HG02973 (cell line): ENCODE measurements at regions not wholly inside any gene's neighbourhood (a gene's known extent, or its start where the extent isn't known, plus 50 kb on each side); places are given as distances from the start of the nearest gene placed in this dataset.

Experiments used
- ATAC-seq: cut with Tn5 transposase; IDR thresholded peaks from one replicate; pipeline ENCODE4 v1.9.1; 2021; ENCODE audit warnings: moderate library complexity; ENCODE audit not compliant: unreplicated experiment

DNA sequence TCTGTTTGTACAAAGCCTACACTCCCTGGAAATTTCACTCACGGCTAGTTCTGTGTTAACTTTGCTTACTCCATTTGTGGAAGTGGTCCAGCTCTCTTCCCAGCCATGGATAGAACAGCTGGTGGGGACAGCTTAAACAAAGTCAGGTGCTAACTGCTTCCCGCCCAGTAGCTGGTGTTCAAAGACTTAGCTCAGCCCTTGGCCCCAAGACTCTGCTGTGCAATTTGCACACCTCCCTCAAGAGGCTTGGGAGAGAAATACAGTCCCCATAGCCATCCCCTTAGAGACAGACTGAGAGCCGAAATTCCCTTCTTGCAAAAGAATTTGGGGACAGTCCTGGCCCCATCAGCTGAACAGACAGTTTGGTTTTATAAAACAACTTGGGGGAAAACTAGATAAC is 73.8 kb upstream of the RAI14 start:
- no peak for ATAC-seq

DNA sequence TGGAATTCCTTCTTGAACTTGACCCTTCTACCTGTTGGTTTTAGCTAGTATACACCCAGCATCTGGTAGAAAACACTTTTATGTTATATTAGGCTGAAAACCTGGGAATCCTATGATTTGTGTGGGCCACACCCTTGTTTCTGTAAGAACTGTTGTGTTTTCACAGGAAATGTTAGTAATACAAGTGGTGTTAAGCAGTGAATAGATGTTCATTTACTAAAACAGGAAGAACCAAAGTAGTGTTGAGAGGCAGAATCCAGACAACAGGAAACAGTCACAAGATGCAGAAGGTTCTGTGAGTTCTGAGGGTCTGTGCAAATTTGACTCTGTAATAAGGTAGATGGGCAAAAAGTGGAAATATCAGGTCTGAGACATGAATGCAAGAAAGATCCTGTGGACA is 73.0 kb upstream of the RAI14 start:
- no peak for ATAC-seq

DNA sequence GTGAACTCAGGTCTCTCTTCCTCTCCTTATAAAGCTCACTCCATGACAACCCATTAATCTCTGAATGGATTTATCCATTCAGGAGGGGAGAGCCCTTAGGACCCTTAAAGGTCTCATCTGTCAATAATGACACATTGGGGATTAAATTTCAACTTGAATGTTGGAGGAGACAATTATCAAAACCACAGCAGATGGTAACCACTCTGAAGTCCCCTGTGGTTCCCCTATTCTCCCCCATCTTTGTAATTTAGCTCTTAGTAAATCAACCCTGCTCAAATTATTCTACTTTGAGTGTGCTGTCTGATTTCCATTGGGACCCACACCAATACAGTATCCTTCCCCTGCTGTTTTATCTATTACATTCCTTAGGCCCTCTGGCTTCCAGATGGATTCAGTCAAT is 72.0 kb upstream of the RAI14 start:
- no peak for ATAC-seq

DNA sequence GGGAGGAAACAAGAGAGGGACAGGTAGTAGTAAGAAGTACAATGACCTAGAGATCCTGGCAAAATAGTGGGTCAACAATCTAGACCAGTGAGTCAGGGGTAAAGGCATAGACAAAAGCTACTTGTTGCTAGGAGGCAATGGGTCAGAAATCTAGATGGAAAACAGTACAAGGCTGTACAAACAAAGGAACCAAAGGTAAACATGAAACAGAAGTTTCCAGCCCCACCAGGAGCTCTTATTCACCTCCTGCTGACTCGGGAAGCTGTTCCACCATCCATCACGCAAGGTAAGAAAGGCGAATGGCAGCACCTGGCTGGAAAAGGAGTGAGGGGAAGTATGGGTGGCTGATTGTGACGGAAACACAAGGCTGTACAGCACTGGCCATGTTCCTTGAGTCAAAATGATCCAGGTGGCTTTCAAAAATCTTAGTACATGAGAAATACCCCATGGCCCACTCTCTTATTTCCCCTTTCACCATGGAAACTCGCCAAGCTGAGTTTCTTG is 70.5 kb upstream of the RAI14 start:
- no peak for ATAC-seq

GRCh38 chr5:34586117-34586885 is 69.8 kb upstream of the RAI14 start:
- no peak for ATAC-seq

GRCh38 chr5:34587355-34588241 is 68.5 kb upstream of the RAI14 start:
- ATAC-seq: no peak

DNA sequence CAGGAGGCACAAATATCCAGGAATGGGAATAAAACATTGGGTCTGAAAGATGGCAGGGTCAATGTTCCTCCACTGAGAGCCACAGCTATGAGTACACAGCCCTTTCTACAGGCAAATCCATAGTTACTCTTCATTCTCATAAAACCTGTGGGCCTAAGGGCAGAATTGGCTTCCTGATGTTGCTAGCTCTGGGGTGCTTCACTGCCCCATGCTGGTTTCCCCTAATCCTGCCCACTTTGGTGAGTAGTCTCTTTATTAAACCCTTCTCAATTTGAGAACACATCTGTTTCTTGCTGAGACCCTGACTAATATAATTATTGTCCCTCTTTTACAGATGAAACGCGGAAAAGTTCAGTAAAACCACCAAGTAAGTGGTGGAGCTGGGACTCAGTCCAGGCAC is 66.3 kb upstream of the RAI14 start:
- ATAC-seq: no peak

DNA sequence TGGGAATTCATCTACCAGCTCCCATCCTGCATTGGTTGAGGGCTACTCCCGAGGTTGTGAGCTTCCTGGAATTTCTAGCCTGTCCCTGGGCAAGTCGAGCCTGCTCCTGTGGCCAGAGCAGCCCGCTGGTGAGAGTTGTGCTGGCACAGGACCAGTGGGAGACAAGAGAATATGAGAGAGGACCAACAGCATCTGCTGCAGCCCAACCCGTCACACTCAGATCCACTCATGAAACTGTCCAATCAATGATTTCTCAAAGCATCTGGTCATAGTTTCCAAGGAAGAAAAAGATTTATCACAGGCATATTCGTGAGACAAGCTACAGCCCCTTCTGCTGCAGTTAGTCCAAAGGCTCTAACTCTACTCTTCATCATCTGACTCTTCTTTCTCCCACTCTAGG is 64.4 kb upstream of the RAI14 start:
- ATAC-seq: no peak

DNA sequence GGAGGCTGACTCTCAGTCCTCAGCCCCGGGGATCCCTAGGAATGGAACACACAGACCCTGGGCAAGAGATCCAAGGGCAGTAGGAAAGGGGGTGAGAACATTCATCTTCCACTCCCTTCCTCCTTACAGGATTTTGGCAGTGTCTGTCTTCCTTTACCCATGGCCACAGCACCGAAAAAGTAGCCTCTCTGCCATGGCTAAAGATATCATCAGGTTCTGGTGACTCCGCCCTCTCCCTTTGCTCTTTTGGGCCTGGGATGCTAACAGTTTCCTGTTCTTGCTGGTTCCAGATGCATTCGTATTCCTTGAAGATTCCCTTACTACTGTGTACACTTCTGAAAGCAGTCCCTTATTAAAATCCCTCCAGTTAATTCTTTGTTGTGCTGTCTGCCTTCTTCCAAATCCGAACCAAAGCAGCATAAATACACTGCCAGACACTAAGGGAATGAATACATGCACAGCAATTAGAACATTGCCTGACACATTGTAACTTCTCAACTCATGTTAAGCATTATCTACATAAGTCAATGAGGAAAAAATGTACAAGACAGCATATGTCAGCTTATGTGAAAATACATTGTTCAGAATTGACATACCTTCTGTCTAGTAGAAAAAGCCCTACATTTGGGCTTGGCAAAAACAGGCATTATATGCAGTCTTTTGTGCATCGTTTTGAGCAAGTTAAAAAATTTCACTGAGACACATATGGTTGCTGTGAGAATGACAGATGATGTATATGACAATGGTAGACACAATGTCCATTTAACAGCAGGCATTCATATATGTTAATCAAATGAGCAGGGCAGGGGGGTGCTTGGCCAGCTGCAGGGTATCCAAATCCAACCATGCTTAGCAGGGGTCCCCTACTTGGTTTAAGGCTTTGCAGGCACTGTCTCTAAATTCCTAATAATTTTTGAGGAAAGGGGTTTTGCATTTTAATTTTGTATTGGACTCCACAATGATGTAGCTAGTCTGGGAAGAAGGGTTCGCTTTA is 58.8 kb upstream of the RAI14 start:
- no peak for ATAC-seq

DNA sequence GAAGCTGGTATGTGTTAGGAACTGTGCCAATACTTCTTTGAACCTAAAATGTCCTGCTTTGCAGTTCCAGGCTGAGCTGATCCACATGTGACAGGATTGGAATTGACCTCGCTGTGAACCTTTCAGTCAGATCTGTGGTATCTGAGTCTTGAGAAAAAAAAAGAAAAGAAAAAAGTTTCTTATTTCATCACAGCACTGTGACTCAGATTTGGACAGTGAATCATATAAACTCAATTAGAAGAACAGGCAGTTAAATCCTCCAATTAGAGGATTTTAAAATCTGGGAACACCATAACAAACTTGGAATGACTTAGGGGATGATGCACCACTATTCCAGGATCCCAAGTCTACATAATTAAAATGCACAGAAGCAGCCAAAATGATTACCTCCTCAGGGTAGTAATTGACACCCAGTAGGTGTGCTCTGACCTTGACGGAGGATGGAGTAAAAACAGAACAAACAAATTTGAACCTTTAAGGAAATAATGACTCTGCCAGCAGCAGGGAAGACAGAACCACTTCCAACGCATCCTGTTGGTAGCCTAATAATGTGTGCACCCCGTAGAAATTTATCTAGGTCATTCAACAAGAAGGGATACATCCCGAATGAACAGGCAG is 57.8 kb upstream of the RAI14 start:
- ATAC-seq: no peak

- no peak for ATAC-seq
Observed at GRCh38 chr5:34599471-34600117, 56.5 kb upstream of the RAI14 start.

DNA sequence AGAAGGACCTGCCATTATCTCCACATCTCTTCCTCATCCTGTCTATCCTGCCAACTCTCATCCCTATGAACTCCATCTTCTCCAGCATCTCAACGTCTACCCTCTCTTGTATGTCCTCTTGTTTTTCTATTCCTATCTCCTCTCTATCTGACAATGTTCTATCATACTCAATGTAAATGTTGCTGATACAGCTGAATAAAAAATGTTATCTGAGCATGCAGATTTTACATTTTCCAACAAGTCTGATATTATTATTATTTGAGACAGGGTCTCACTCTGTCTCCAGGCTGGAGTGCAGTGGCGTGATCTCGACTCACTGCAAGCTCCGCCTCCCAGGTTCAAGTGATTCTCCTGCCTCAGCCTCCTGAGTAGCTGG is 56.0 kb upstream of the RAI14 start:
- no peak for ATAC-seq

DNA sequence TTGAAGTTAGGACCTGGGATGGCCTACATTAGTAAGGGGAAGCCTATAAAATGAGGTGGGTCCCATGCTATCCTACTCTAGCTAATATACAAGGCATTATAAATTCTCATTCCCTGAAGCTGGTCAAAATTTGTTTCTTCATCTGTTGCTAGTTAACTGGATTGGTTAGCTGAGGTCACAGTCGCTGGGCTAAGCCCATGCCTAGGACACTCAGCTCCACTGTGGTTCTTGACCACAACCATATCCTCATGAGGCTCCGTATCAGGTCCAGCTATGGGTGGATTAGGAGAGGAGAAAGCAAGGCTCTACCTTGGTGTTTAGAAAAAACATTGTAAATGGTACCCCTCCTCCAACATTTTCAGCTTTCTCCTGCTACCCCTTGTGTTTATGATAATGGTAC is 52.8 kb upstream of the RAI14 start:
- ATAC-seq: no peak

- no peak for ATAC-seq
Observed at GRCh38 chr5:34604119-34604675, 51.9 kb upstream of the RAI14 start.

DNA sequence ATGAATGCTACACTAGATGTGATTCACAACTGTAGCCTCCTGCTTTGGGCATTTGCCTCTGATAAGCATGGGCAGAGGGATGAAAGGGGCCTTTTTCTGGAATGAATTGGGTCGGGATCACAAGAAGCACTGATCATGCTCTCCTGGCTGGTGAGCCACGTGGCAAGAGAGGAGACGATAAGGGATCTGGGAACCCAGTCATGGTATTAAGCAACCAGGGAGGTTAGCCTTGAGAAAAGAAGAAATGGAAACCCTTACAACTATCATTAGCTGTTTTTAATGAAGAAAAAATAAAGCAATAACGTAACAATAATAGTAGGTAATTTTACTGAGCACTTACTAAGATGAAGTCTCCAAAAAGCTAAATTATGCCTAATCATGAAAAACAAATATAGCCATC is 50.0 kb upstream of the RAI14 start:
- no peak for ATAC-seq
